Hematopoietic multipotent progenitor cell treated with erythropoietin and hydrocortisone succinate and interleukin-3 and kit ligand, for 6 days (in vitro differentiated cells): ENCODE measurements at regions not wholly inside any gene's neighbourhood (a gene's known extent, or its start where the extent isn't known, plus 50 kb on each side); places are given as distances from the start of the nearest gene placed in this dataset.

Source experiments
- DNase-seq: peaks from one replicate; pipeline ENCODE4 v3.0.0-alpha.2; 2015

GRCh38 chr11:69366591-69366990 lies 72.6 kb downstream of the MYEOV start:
- no peak for DNase-seq

GRCh38 chr11:69367211-69367964 lies 73.4 kb downstream of the MYEOV start:
- DNase-seq: no peak

- DNase-seq: no peak
These were observed 74.3 kb downstream of the MYEOV start for GRCh38 chr11:69368119-69368880.

- no peak for DNase-seq
These were observed 75.4 kb downstream of the MYEOV start for GRCh38 chr11:69369210-69369825.

GRCh38 chr11:69369945-69370344 lies 76.0 kb downstream of the MYEOV start:
- no peak for DNase-seq

- no peak for DNase-seq
These were observed 77.2 kb downstream of the MYEOV start for GRCh38 chr11:69370984-69371709.

GRCh38 chr11:69371731-69372588 lies 78.0 kb downstream of the MYEOV start:
- no peak for DNase-seq

- DNase-seq: no peak
These were observed 78.8 kb downstream of the MYEOV start for GRCh38 chr11:69372589-69373250.

GRCh38 chr11:69373251-69373635 lies 79.3 kb downstream of the MYEOV start:
- no peak for DNase-seq

GRCh38 chr11:69374110-69374945 lies 80.4 kb downstream of the MYEOV start:
- peak; percentile 79 for DNase-seq

GRCh38 chr11:69374946-69375310 lies 81.0 kb downstream of the MYEOV start:
- no peak for DNase-seq

- no peak for DNase-seq
These were observed 81.6 kb downstream of the MYEOV start for GRCh38 chr11:69375316-69376154.

GRCh38 chr11:69376155-69377028 lies 82.4 kb downstream of the MYEOV start:
- DNase-seq: no peak

GRCh38 chr11:69377029-69377952 lies 83.3 kb downstream of the MYEOV start:
- DNase-seq: peak; percentile 46

- DNase-seq: no peak
These were observed 84.0 kb downstream of the MYEOV start for GRCh38 chr11:69377953-69378302.

GRCh38 chr11:69378303-69379141 lies 84.6 kb downstream of the MYEOV start:
- DNase-seq: no peak

GRCh38 chr11:69380451-69380901 lies 86.5 kb downstream of the MYEOV start:
- DNase-seq: no peak
